Right cardiac atrium (tissue), 5 donors: ENCODE measurements at regions not wholly inside any gene's neighbourhood (a gene's known extent, or its start where the extent isn't known, plus 50 kb on each side); places are given as distances from the start of the nearest gene placed in this dataset.

Source experiments
- ATAC-seq, 2 donors: fragments of 200-7000 bp; cut with Tn5 transposase; one replicate each; pipeline versions ENCODE4 v1.8.0 to v1.9.1; 2020; ENCODE audit warnings: moderate library complexity in 2 of 2, mild to moderate bottlenecking in 1 of 2
- DNase-seq, 3 donors: peaks; one replicate each; pipeline ENCODE4 v3.0.0-alpha.2; 2020
- H3K27ac ChIP-seq: one replicate; pipeline ENCODE4 v1.5.1; 2013; ENCODE audit warnings: mild to moderate bottlenecking, low read length, control low read depth, moderate library complexity
- H3K27me3 ChIP-seq: one replicate; pipeline ENCODE4 v1.6.1; 2013; ENCODE audit not compliant: control insufficient read depth, insufficient read depth
- H3K4me1 ChIP-seq: one replicate; pipeline ENCODE4 v1.6.1; 2013; ENCODE audit warnings: low read length; ENCODE audit not compliant: control insufficient read depth, insufficient read depth
- H3K4me3 ChIP-seq: one replicate; pipeline ENCODE4 v1.5.1; 2013; ENCODE audit warnings: low read length, control low read depth
- H3K9me3 ChIP-seq: one replicate; pipeline ENCODE4 v1.6.1; 2013; ENCODE audit warnings: low read length; ENCODE audit not compliant: control insufficient read depth
- WGBS: extraction: QIAGEN DNeasy Blood & Tissue Kit; methylation state at CpG from one replicate; pipeline ENCODE4 v1.1.7; 2013; 5-methylcytosine and 5-hydroxymethylcytosine counted together
- intact Hi-C, 4 donors: fragments of 100-400 bp; cut with DNase I; formaldehyde crosslinking; loops; one replicate each; pipeline versions ENCODE4 v1.11.0 to v1.14.0; 2022 to 2023
- donor health status: healthy with polysubstance abuse.
- donor health status: DM: no; HTN: yes; CAD: no.
- donor health status: DM: no; HTN: no; CAD: no.
- donor health status: DM: no; HTN: yes; CAD: no; lungs with severe emphysema.
- donor health status: DM: yes; HTN: yes; CAD: no.

GRCh38 chr1:163761898-163762297 is 440.1 kb downstream of the NUF2 start:
- no peak for DNase-seq
- no peak for ATAC-seq
- Histone ChIP-seq H3K4me1 (no peaks in the 10 kb centered on the region), H3K27me3 (no peaks in the 10 kb centered on the region), H3K27ac (no peak overlapping the region), H3K4me3 (no peak overlapping the region), H3K9me3 (no peaks in the 10 kb centered on the region)
- intact Hi-C loops, result no loop called here
- WGBS, result 84% methylated on average over 3 of the region's 3 CpGs

GRCh38 chr1:163766257-163766918 is 444.6 kb downstream of the NUF2 start:
- intact Hi-C loops, result no loop called here
- DNase-seq, result no peak
- WGBS, result 51% methylated on average over 7 of the region's 7 CpGs
- ATAC-seq, result no peak
- Histone ChIP-seq H3K9me3 (no peaks in the 10 kb centered on the region), H3K4me1 (no peaks in the 10 kb centered on the region), H3K27me3 (no peaks in the 10 kb centered on the region), H3K27ac (no peak overlapping the region), H3K4me3 (no peak overlapping the region)

- Histone ChIP-seq H3K27me3 (no peaks in the 10 kb centered on the region), H3K27ac (no peak overlapping the region), H3K4me3 (no peak overlapping the region), H3K4me1 (no peaks in the 10 kb centered on the region), H3K9me3 (no peaks in the 10 kb centered on the region)
- DNase-seq, result no peak
- no peak for ATAC-seq
- intact Hi-C loops, result no loop called here
- WGBS, result 89% methylated on average over 5 of the region's 5 CpGs
These were observed 446.8 kb downstream of the NUF2 start for GRCh38 chr1:163768576-163768975.

GRCh38 chr1:163770265-163770664 is 448.5 kb downstream of the NUF2 start:
- H3K27me3 ChIP-seq, result no peaks in the 10 kb centered on the region
- WGBS, result 57% methylated on average over 4 of the region's 4 CpGs
- no peak overlapping the region for H3K27ac ChIP-seq
- H3K4me3 ChIP-seq, result no peak overlapping the region
- no peak for DNase-seq
- intact Hi-C loops, result no loop called here
- ATAC-seq, result no peak
- no peaks in the 10 kb centered on the region for H3K9me3 ChIP-seq
- no peaks in the 10 kb centered on the region for H3K4me1 ChIP-seq

- H3K4me3 ChIP-seq, result no peak overlapping the region
- ATAC-seq (no peak), DNase-seq (no peak)
- no peaks in the 10 kb centered on the region for H3K4me1 ChIP-seq
- no peaks in the 10 kb centered on the region for H3K27me3 ChIP-seq
- WGBS, result 69% methylated on average over 2 of the region's 2 CpGs
- intact Hi-C loops, result no loop called here
- H3K27ac ChIP-seq, result no peak overlapping the region
- H3K9me3 ChIP-seq, result no peaks in the 10 kb centered on the region
These were observed 449.9 kb downstream of the NUF2 start for GRCh38 chr1:163771637-163772036.

- ATAC-seq (no peak), DNase-seq (no peak)
- WGBS, result 86% methylated on average over 1 of the region's 1 CpG
- Histone ChIP-seq H3K27ac (no peak overlapping the region), H3K27me3 (no peaks in the 10 kb centered on the region), H3K4me1 (no peaks in the 10 kb centered on the region), H3K4me3 (no peak overlapping the region), H3K9me3 (no peaks in the 10 kb centered on the region)
- intact Hi-C loops, result no loop called here
These were observed 450.5 kb downstream of the NUF2 start for GRCh38 chr1:163772246-163772645.

GRCh38 chr1:163773396-163773795 is 451.6 kb downstream of the NUF2 start:
- 81% methylated on average over 2 of the region's 2 CpGs for WGBS
- ATAC-seq (no peak), DNase-seq (no peak)
- no peak overlapping the region for H3K4me3 ChIP-seq
- no peaks in the 10 kb centered on the region for H3K4me1 ChIP-seq
- H3K27ac ChIP-seq, result no peak overlapping the region
- intact Hi-C loops, result no loop called here
- no peaks in the 10 kb centered on the region for H3K9me3 ChIP-seq
- no peaks in the 10 kb centered on the region for H3K27me3 ChIP-seq

- 77% methylated on average over 9 of the region's 9 CpGs for WGBS
- Histone ChIP-seq H3K4me3 (no peak overlapping the region), H3K9me3 (no peaks in the 10 kb centered on the region), H3K27ac (no peak overlapping the region), H3K27me3 (no peaks in the 10 kb centered on the region), H3K4me1 (no peaks in the 10 kb centered on the region)
- ATAC-seq (no peak), DNase-seq (no peak)
- intact Hi-C loops, result no loop called here
These were observed 452.7 kb downstream of the NUF2 start for GRCh38 chr1:163774401-163774945.

GRCh38 chr1:163774978-163775620 is 453.3 kb downstream of the NUF2 start:
- no peak overlapping the region for H3K27ac ChIP-seq
- no peaks in the 10 kb centered on the region for H3K4me1 ChIP-seq
- 37% methylated on average over 8 of the region's 8 CpGs for WGBS
- DNase-seq (no peak), ATAC-seq (no peak)
- intact Hi-C loops, result no loop called here
- no peaks in the 10 kb centered on the region for H3K9me3 ChIP-seq
- H3K27me3 ChIP-seq, result no peaks in the 10 kb centered on the region
- no peak overlapping the region for H3K4me3 ChIP-seq

GRCh38 chr1:163777205-163777604 is 455.5 kb downstream of the NUF2 start:
- Histone ChIP-seq H3K4me1 (no peaks in the 10 kb centered on the region), H3K27ac (no peak overlapping the region), H3K27me3 (no peaks in the 10 kb centered on the region), H3K4me3 (no peak overlapping the region), H3K9me3 (no peaks in the 10 kb centered on the region)
- no peak for ATAC-seq
- intact Hi-C loops, result no loop called here
- no peak for DNase-seq

GRCh38 chr1:163781146-163781545 is 459.4 kb downstream of the NUF2 start:
- no peak for DNase-seq
- intact Hi-C loops, result no loop called here
- H3K4me1 ChIP-seq, result no peaks in the 10 kb centered on the region
- no peak overlapping the region for H3K27ac ChIP-seq
- H3K4me3 ChIP-seq, result no peak overlapping the region
- no peak for ATAC-seq
- H3K9me3 ChIP-seq, result no peaks in the 10 kb centered on the region
- H3K27me3 ChIP-seq, result no peaks in the 10 kb centered on the region
